MCF 10A (cell line): ENCODE measurements at regions not wholly inside any gene's neighbourhood (a gene's known extent, or its start where the extent isn't known, plus 50 kb on each side); places are given as distances from the start of the nearest gene placed in this dataset.

Source experiments
- BruUV-seq: library from RNA; stranded (reverse); fragments of 400-500 nt; replicated peaks from 2 replicates; lab custom pipeline; 2021; lab: Mats Ljungman, UMichigan
- CTCF ChIA-PET: fragments of 300-600 bp; sonication (Branson Sonifier 250); formaldehyde crosslinking; extraction: SDS; loops from one replicate; lab custom pipeline; 2021; ENCODE audit warnings: antibody characterized with exemption, inconsistent platforms; lab: Yijun Ruan, JAX
- POLR2A ChIA-PET: fragments of 300-600, 350-650 bp; sonication (Branson Sonifier 250); formaldehyde crosslinking; extraction: SDS; loops from one replicate; lab custom pipeline; 2020; ENCODE audit warnings: antibody characterized with exemption, inconsistent platforms; lab: Yijun Ruan, JAX
- DNase-seq: peaks from one replicate; pipeline ENCODE4 v3.0.0-alpha.2; 2018; ENCODE audit not compliant: unreplicated experiment
- H3K27ac Mint-ChIP-seq: one replicate; pipeline ENCODE4 v1.8.0; 2022; ENCODE audit warnings: mild to moderate bottlenecking, low read depth, mixed read lengths; ENCODE audit not compliant: unreplicated experiment
- H3K27me3 Mint-ChIP-seq: one replicate; pipeline ENCODE4 v1.8.0; 2022; ENCODE audit warnings: mixed read lengths; ENCODE audit not compliant: insufficient read depth, unreplicated experiment
- H3K36me3 Mint-ChIP-seq: one replicate; pipeline ENCODE4 v1.8.0; 2022; ENCODE audit warnings: mild to moderate bottlenecking, moderate library complexity, mixed read lengths; ENCODE audit not compliant: insufficient read depth, unreplicated experiment
- H3K4me1 Mint-ChIP-seq: one replicate; pipeline ENCODE4 v1.8.0; 2022; ENCODE audit warnings: mixed read lengths; ENCODE audit not compliant: insufficient read depth, unreplicated experiment
- H3K4me3 Mint-ChIP-seq: one replicate; pipeline ENCODE4 v1.8.0; 2022; ENCODE audit warnings: mild to moderate bottlenecking, moderate library complexity, mixed read lengths; ENCODE audit not compliant: unreplicated experiment
- H3K9me3 Mint-ChIP-seq: one replicate; pipeline ENCODE4 v1.8.0; 2022; ENCODE audit warnings: mixed read lengths; ENCODE audit not compliant: unreplicated experiment
- CTCF ChIP-seq: fragments of 200-600 bp; IDR thresholded peaks from one replicate; pipeline ENCODE4 v1.8.0; 2022; ENCODE audit warnings: antibody characterized with exemption, mild to moderate bottlenecking; ENCODE audit not compliant: unreplicated experiment
- intact Hi-C: fragments of 100-400 bp; cut with micrococcal nuclease; formaldehyde crosslinking; loops from 2 replicates; pipeline ENCODE4 v1.14.1; 2022

- intact Hi-C loops = no loop called here
- Mint-ChIP-seq H3K36me3 (no peaks in the 10 kb centered on the region), H3K27me3 (peaks cover 7% of the 10 kb centered on the region), H3K4me1 (peaks cover 6% of the 10 kb centered on the region), H3K9me3 (no peaks in the 10 kb centered on the region), H3K27ac (no peak overlapping the region), H3K4me3 (no peak overlapping the region)
- TF ChIP-seq CTCF = no peak
- CTCF ChIA-PET = interaction anchor here (0.7 to 1.3 kb wide), 2 partner anchors 220 to 529 kb away, joined by 3 to 4 read pairs; no protein-coding TSS in a partner anchor
- BruUV-seq = no TSS peak
- no peak for DNase-seq
- POLR2A ChIA-PET = no interaction called here
Observed at GRCh38 chr16:49936791-49937190, 80.9 kb upstream of the ZNF423 start.

GRCh38 chr16:49937886-49938285 lies 82.0 kb upstream of the ZNF423 start:
- BruUV-seq = no TSS peak
- H3K27me3 Mint-ChIP-seq = peaks cover 18% of the 10 kb centered on the region
- no peaks in the 10 kb centered on the region for H3K36me3 Mint-ChIP-seq
- no peaks in the 10 kb centered on the region for H3K9me3 Mint-ChIP-seq
- H3K27ac Mint-ChIP-seq = no peak overlapping the region
- H3K4me3 Mint-ChIP-seq = no peak overlapping the region
- peaks cover 6% of the 10 kb centered on the region for H3K4me1 Mint-ChIP-seq
- DNase-seq = no peak
- ChIA-PET POLR2A (interaction anchor here (0.6 to 0.7 kb wide), 2 partner anchors 78 to 645 kb away, joined by 3 to 4 read pairs; no protein-coding TSS in a partner anchor), CTCF (interaction anchor here (0.8 kb wide), 1 partner anchor 74 kb away, joined by 3 read pairs; no protein-coding TSS in a partner anchor)
- TF ChIP-seq CTCF = no peak
- intact Hi-C loops = no loop called here

GRCh38 chr16:49939495-49939894 lies 83.6 kb upstream of the ZNF423 start:
- peaks cover 18% of the 10 kb centered on the region for H3K27me3 Mint-ChIP-seq
- no peaks in the 10 kb centered on the region for H3K4me1 Mint-ChIP-seq
- BruUV-seq = no TSS peak
- H3K36me3 Mint-ChIP-seq = no peaks in the 10 kb centered on the region
- POLR2A ChIA-PET = no interaction called here
- H3K27ac Mint-ChIP-seq = no peak overlapping the region
- H3K9me3 Mint-ChIP-seq = no peaks in the 10 kb centered on the region
- no peak for TF ChIP-seq CTCF
- no peak for DNase-seq
- CTCF ChIA-PET = interaction anchor here (0.7 to 1.7 kb wide), 2 partner anchors 18 to 57 kb away, joined by 3 to 6 read pairs; no protein-coding TSS in a partner anchor
- H3K4me3 Mint-ChIP-seq = no peak overlapping the region
- intact Hi-C loops = no loop called here

- TF ChIP-seq CTCF = no peak
- Mint-ChIP-seq H3K9me3 (no peaks in the 10 kb centered on the region), H3K4me1 (no peaks in the 10 kb centered on the region), H3K27me3 (peaks cover 18% of the 10 kb centered on the region), H3K36me3 (no peaks in the 10 kb centered on the region), H3K27ac (no peak overlapping the region), H3K4me3 (no peak overlapping the region)
- no TSS peak for BruUV-seq
- no peak for DNase-seq
- POLR2A ChIA-PET = no interaction called here
- CTCF ChIA-PET = interaction anchor here (0.9 to 1.7 kb wide), 2 partner anchors 19 to 20 kb away, joined by 3 to 6 read pairs; no protein-coding TSS in a partner anchor
- intact Hi-C loops = no loop called here
Observed at GRCh38 chr16:49940464-49941224, 84.4 kb upstream of the CNEP1R1 start.
